H1 (cell line): ENCODE measurements at regions not wholly inside any gene's neighbourhood (a gene's known extent, or its start where the extent isn't known, plus 50 kb on each side); places are given as distances from the start of the nearest gene placed in this dataset.

Experiments
- HDAC6 ChIP-seq: IDR thresholded peaks from one replicate; pipeline ENCODE4 v1.7.1; 2012; ENCODE audit warnings: low read depth, mild to moderate bottlenecking, inconsistent platforms, low read length, moderate library complexity
- JUN ChIP-seq: IDR thresholded peaks from 2 replicates; pipeline ENCODE4 v1.6.1; 2011; ENCODE audit warnings: low read depth, mild to moderate bottlenecking, improper control_type of control experiment, low read length
- JUND ChIP-seq: IDR thresholded peaks from 2 replicates; pipeline ENCODE4 v1.6.1; 2011; ENCODE audit warnings: mild to moderate bottlenecking, improper control_type of control experiment, low read length
- KDM5A ChIP-seq: fragments of 200-600 bp; IDR thresholded peaks from 2 replicates; pipeline ENCODE4 v1.7.1; 2012; ENCODE audit warnings: mild to moderate bottlenecking, low read length, inconsistent platforms, mixed read lengths
- NANOG ChIP-seq: IDR thresholded peaks from 2 replicates; pipeline ENCODE4 v1.6.1; 2011; ENCODE audit warnings: low read length, low read depth, mild to moderate bottlenecking, inconsistent platforms; ENCODE audit not compliant: insufficient read depth, poor library complexity, severe bottlenecking
- PHF8 ChIP-seq: fragments of 200-600 bp; sonication (generic); conservative IDR thresholded peaks from 2 replicates; pipeline ENCODE4 v1.7.1; 2012; ENCODE audit warnings: low read depth, mild to moderate bottlenecking, inconsistent platforms, low read length, moderate library complexity
- SUZ12 ChIP-seq: fragments of 200-600 bp; sonication (generic); IDR thresholded peaks from 2 replicates; pipeline ENCODE4 v1.6.1; 2012; ENCODE audit warnings: mild to moderate bottlenecking, inconsistent platforms, low read length, moderate library complexity, mixed read lengths
- TF ChIP-seq, protein P1 (sequence below): fragments of 300-600 bp; sonication (generic); IDR thresholded peaks from 2 replicates; pipeline ENCODE4 v1.7.1; 2012; ENCODE audit warnings: low read length, moderate library complexity, mild to moderate bottlenecking, inconsistent platforms; ENCODE audit not compliant: insufficient replicate concordance

DNA sequence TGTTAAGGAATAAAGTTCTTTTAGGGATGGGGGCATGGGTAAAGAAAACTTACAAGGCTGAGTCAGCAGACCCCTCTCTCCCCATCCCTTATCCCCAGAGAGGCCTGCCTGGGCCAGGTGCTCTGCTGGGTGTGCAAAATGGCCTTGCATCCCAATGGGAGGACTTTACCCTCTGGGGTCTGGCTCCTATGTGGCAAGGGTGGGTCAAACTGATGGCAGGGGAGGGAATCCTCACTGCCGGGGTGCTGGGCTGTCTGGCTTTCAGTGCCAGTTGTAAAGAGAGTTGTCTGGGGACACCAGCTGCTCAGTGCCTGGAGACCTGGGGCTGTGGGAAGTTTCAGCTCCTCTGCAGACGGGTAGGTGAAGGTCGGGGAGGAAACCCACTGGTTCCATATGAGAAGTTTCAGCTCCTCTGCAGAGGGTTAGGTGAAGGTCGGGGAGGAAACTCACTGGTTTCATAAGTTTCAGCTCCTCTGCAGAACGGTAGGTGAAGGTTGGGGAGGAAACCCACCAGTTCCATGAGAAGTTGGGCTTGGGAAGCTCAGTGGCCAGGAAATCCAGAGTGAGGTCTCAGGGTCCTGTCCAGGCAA, 127.2 kb upstream of the PODXL start (continued):
- TF ChIP-seq SUZ12 (no peak), KDM5A (no peak), HDAC6 (no peak), JUN (no peak), PHF8 (no peak), JUND (no peak), NANOG (no peak)
- TF ChIP-seq, protein P1, sequence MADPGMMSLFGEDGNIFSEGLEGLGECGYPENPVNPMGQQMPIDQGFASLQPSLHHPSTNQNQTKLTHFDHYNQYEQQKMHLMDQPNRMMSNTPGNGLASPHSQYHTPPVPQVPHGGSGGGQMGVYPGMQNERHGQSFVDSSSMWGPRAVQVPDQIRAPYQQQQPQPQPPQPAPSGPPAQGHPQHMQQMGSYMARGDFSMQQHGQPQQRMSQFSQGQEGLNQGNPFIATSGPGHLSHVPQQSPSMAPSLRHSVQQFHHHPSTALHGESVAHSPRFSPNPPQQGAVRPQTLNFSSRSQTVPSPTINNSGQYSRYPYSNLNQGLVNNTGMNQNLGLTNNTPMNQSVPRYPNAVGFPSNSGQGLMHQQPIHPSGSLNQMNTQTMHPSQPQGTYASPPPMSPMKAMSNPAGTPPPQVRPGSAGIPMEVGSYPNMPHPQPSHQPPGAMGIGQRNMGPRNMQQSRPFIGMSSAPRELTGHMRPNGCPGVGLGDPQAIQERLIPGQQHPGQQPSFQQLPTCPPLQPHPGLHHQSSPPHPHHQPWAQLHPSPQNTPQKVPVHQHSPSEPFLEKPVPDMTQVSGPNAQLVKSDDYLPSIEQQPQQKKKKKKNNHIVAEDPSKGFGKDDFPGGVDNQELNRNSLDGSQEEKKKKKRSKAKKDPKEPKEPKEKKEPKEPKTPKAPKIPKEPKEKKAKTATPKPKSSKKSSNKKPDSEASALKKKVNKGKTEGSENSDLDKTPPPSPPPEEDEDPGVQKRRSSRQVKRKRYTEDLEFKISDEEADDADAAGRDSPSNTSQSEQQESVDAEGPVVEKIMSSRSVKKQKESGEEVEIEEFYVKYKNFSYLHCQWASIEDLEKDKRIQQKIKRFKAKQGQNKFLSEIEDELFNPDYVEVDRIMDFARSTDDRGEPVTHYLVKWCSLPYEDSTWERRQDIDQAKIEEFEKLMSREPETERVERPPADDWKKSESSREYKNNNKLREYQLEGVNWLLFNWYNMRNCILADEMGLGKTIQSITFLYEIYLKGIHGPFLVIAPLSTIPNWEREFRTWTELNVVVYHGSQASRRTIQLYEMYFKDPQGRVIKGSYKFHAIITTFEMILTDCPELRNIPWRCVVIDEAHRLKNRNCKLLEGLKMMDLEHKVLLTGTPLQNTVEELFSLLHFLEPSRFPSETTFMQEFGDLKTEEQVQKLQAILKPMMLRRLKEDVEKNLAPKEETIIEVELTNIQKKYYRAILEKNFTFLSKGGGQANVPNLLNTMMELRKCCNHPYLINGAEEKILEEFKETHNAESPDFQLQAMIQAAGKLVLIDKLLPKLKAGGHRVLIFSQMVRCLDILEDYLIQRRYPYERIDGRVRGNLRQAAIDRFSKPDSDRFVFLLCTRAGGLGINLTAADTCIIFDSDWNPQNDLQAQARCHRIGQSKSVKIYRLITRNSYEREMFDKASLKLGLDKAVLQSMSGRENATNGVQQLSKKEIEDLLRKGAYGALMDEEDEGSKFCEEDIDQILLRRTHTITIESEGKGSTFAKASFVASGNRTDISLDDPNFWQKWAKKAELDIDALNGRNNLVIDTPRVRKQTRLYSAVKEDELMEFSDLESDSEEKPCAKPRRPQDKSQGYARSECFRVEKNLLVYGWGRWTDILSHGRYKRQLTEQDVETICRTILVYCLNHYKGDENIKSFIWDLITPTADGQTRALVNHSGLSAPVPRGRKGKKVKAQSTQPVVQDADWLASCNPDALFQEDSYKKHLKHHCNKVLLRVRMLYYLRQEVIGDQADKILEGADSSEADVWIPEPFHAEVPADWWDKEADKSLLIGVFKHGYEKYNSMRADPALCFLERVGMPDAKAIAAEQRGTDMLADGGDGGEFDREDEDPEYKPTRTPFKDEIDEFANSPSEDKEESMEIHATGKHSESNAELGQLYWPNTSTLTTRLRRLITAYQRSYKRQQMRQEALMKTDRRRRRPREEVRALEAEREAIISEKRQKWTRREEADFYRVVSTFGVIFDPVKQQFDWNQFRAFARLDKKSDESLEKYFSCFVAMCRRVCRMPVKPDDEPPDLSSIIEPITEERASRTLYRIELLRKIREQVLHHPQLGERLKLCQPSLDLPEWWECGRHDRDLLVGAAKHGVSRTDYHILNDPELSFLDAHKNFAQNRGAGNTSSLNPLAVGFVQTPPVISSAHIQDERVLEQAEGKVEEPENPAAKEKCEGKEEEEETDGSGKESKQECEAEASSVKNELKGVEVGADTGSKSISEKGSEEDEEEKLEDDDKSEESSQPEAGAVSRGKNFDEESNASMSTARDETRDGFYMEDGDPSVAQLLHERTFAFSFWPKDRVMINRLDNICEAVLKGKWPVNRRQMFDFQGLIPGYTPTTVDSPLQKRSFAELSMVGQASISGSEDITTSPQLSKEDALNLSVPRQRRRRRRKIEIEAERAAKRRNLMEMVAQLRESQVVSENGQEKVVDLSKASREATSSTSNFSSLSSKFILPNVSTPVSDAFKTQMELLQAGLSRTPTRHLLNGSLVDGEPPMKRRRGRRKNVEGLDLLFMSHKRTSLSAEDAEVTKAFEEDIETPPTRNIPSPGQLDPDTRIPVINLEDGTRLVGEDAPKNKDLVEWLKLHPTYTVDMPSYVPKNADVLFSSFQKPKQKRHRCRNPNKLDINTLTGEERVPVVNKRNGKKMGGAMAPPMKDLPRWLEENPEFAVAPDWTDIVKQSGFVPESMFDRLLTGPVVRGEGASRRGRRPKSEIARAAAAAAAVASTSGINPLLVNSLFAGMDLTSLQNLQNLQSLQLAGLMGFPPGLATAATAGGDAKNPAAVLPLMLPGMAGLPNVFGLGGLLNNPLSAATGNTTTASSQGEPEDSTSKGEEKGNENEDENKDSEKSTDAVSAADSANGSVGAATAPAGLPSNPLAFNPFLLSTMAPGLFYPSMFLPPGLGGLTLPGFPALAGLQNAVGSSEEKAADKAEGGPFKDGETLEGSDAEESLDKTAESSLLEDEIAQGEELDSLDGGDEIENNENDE, result no peak
